Thymus (tissue), 11 donors: ENCODE measurements at regions not wholly inside any gene's neighbourhood (a gene's known extent, or its start where the extent isn't known, plus 50 kb on each side); places are given as distances from the start of the nearest gene placed in this dataset.

Experiments
- DNase-seq, 9 donors: peaks; one replicate each; pipeline ENCODE4 v3.0.0-alpha.2; 2013; ENCODE audit warnings: low spot score in 9 of 9, low read depth in 6 of 9, missing footprints in 1 of 9
- H3K27ac ChIP-seq, 2 donors: one replicate each; pipeline ENCODE4 v1.5.1; 2013; ENCODE audit warnings: control low read depth in 1 of 2, low read depth in 1 of 2, low read length in 1 of 2, mild to moderate bottlenecking in 1 of 2, moderate library complexity in 1 of 2
- H3K27me3 ChIP-seq, 2 donors: one replicate each; pipeline ENCODE4 v1.5.1; 2013; ENCODE audit warnings: low read length in 1 of 2; ENCODE audit not compliant: control insufficient read depth in 2 of 2, insufficient read depth in 1 of 2
- H3K36me3 ChIP-seq, 2 donors: one replicate each; pipeline ENCODE4 v1.5.1; 2013; ENCODE audit warnings: low read length in 1 of 2, mild to moderate bottlenecking in 1 of 2, moderate library complexity in 1 of 2; ENCODE audit not compliant: control insufficient read depth in 2 of 2, insufficient read depth in 2 of 2
- H3K4me1 ChIP-seq, 2 donors: one replicate each; pipeline ENCODE4 v1.5.1; 2013; ENCODE audit warnings: low read length in 2 of 2; ENCODE audit not compliant: control insufficient read depth in 2 of 2, insufficient read depth in 2 of 2
- H3K4me3 ChIP-seq, 2 donors: one replicate each; pipeline ENCODE4 v1.5.1; 2013; ENCODE audit warnings: low read length in 2 of 2, control low read depth in 1 of 2, mild to moderate bottlenecking in 1 of 2
- H3K9me3 ChIP-seq, 2 donors: one replicate each; pipeline ENCODE4 v1.5.1; 2013; ENCODE audit warnings: low read length in 1 of 2, mild to moderate bottlenecking in 1 of 2; ENCODE audit not compliant: control insufficient read depth in 2 of 2, insufficient read depth in 1 of 2
- WGBS: extraction: QIAGEN DNeasy Blood & Tissue Kit; methylation state at CpG from one replicate; pipeline ENCODE4 v1.1.7; 2013; 5-methylcytosine and 5-hydroxymethylcytosine counted together
- donor health status: healthy.

DNA sequence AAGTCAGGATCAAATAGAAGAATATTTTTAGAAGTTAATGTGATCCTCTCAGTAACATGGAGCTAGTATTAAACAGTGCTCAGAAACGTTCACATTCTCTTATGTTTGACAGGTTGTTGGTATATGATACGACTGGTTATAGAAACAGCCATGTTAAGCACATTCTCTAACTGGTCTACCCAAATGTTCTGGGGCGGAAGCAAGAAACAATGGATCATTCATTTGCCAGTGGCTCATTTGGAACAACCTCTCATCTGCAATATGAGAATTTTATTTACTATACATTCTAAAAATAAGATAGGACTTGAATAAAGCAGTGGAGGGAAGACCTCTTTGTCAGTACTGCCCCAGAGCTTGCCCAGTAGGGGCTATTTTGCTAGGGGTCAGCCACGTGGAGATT, 167.1 kb upstream of the FAM98A start:
- Histone ChIP-seq H3K27ac (no peak overlapping the region), H3K36me3 (no peaks in the 10 kb centered on the region), H3K4me3 (no peak overlapping the region), H3K9me3 (peaks cover 0 to 6% of the 10 kb centered on the region in 2 donors), H3K4me1 (no peaks in the 10 kb centered on the region), H3K27me3 (no peaks in the 10 kb centered on the region)
- WGBS = 87% methylated on average over 4 of the region's 4 CpGs
- DNase-seq = no peak

DNA sequence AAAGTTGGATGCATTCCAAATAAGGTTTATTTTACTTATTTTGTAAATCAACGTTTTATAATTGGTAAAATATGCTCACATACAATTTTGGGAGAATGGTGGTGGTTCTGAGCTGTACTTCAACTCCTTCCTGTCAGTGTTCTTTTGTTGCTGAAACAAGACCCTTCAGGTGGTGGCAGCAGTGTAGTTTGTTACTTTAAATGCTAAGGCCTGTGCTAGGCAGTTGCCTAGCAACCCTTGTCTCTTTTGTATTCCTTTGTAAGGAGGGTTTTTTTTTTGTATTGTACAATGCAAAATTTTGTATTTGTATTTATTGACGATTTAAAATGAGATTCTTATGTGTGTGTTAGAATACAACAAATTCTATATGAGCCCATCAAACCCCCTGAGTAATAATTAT, 166.0 kb upstream of the FAM98A start:
- Histone ChIP-seq H3K4me1 (no peaks in the 10 kb centered on the region), H3K9me3 (peaks cover 0 to 6% of the 10 kb centered on the region in 2 donors), H3K27me3 (no peaks in the 10 kb centered on the region), H3K36me3 (no peaks in the 10 kb centered on the region), H3K4me3 (no peak overlapping the region), H3K27ac (no peak overlapping the region)
- no peak for DNase-seq
- WGBS = 44% methylated on average over 2 of the region's 2 CpGs

DNA sequence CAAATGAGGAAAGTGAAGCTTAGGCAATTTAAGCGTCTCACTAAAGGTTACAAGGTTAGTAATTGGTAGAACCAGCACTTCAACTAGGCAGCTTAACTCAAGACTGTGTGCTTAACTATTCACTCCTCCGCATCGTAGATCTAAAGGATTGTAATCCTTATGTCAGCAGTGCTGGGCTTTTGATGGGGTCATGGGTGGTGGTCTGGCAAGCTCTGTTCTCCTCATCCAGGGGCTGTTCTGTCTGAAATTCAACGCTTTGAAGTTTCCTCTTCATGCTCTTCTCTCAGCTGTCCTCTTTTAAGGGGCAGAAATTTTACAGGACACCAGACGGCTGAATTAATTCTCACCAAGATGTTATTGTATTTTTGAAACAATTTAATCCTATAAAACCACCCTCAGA, 165.5 kb upstream of the FAM98A start:
- Histone ChIP-seq H3K27ac (no peak overlapping the region), H3K27me3 (no peaks in the 10 kb centered on the region), H3K4me1 (no peaks in the 10 kb centered on the region), H3K36me3 (no peaks in the 10 kb centered on the region), H3K9me3 (peaks cover 0 to 6% of the 10 kb centered on the region in 2 donors), H3K4me3 (no peak overlapping the region)
- no peak for DNase-seq
- WGBS = 94% methylated on average over 5 of the region's 5 CpGs

GRCh38 chr2:33763671-33764310, 164.7 kb upstream of the FAM98A start:
- no peaks in the 10 kb centered on the region for H3K36me3 ChIP-seq
- H3K4me3 ChIP-seq = no peak overlapping the region
- 91% methylated on average over 6 of the region's 6 CpGs for whole genome bisulfite sequencing
- no peaks in the 10 kb centered on the region for H3K4me1 ChIP-seq
- H3K27ac ChIP-seq = no peak overlapping the region
- DNase-seq = no peak
- peaks cover 0 to 6% of the 10 kb centered on the region in 2 donors for H3K9me3 ChIP-seq
- H3K27me3 ChIP-seq = no peaks in the 10 kb centered on the region

DNA sequence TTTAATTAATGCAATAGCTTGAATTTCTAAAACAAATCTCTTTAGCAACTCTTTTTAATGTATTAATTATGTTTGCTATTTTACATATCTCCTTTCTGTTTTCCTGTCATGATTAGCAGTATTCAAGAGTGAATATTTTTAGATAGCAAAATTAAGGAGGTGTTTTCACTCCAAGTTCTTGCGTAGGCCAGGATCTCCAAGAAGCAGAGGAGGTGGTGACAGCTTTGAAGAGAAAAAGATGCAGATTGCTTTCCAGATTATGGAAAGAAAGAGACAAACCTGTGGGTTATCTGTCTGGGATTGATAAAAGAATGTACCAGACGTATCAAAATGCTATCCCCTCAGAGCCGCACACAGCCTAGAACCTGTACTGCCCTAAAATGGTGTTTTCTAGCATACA, 163.5 kb upstream of the FAM98A start:
- Histone ChIP-seq H3K27me3 (no peaks in the 10 kb centered on the region), H3K36me3 (no peaks in the 10 kb centered on the region), H3K4me3 (no peak overlapping the region), H3K4me1 (no peaks in the 10 kb centered on the region), H3K27ac (no peak overlapping the region), H3K9me3 (peaks cover 0 to 6% of the 10 kb centered on the region in 2 donors)
- WGBS = 92% methylated on average over 3 of the region's 3 CpGs
- no peak for DNase-seq

DNA sequence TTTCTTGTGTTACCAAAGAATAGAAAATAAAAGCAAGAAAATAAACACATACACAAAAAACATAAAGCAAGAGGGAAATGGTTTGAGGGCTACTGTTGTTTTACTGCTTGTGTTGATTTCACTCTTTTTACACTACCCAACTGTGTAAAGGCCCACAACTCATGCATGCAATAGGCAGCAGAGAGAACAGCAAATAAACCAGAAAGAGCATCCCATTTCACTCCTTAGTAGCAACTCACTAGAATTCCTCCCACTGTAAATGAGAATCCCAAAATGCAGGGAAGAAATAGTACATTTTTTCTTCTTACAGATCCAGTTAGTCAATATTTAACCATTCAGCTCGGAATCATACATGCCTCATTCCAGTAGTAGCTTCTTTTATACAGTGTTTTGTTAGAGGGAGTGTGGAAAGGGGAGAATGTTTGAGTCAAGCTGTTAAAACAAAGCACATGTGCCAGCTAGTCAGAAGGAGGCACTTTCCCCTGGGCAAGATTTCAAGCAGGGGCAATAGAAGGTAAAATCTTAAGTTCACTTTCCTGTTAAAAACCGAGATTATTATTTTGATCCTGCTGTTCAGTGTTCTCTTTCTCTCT, 147.2 kb upstream of the FAM98A start:
- WGBS = 42% methylated on average over 2 of the region's 2 CpGs
- Histone ChIP-seq H3K27ac (no peak overlapping the region), H3K36me3 (no peaks in the 10 kb centered on the region), H3K27me3 (no peaks in the 10 kb centered on the region), H3K4me3 (no peak overlapping the region), H3K9me3 (peaks cover 0 to 2% of the 10 kb centered on the region in 2 donors), H3K4me1 (no peaks in the 10 kb centered on the region)
- no peak for DNase-seq

- Histone ChIP-seq H3K9me3 (no peaks in the 10 kb centered on the region), H3K4me3 (no peak overlapping the region), H3K27ac (no peak overlapping the region), H3K4me1 (no peaks in the 10 kb centered on the region), H3K36me3 (no peaks in the 10 kb centered on the region), H3K27me3 (no peaks in the 10 kb centered on the region)
- DNase-seq = no peak
- WGBS = 93% methylated on average over 1 of the region's 1 CpG
These were observed 136.0 kb upstream of the FAM98A start for GRCh38 chr2:33735096-33735495.

DNA sequence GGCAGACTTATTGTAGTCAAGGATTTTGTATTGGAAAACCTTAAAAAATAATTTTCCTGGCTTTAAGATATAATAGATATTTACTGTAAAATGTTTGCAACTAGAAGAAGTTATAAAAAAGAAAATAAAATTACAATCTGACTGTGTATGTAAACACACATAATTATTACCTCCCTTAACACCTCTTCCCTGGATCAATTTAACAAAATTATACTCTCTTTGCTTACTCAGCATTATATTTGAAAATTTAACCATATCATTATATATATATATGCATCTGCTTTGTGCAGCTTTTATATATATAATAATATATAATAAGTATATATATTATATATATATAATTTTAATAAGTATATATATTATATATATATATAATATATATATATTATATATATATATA, 131.7 kb upstream of the FAM98A start:
- H3K27ac ChIP-seq = no peak overlapping the region

DNA sequence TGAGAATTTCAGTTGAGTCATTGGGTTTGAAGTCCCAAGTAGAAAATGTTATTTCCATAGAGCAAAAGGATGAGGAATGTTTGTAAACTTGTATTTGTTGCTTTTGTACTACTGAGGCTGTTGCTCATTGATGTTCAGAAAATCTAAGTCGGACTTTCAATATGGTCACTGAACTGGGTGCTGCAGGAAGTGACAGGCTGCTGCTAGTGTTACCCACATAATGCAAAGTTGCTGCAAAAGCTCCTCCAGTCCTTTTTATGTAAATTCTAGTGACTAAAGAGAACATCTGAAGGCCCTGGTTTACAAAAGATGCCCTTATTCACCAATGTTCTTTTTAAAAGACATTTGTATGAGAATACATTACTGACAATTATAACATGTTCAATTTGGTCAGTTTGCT, 131.1 kb upstream of the FAM98A start:
- Histone ChIP-seq H3K27me3 (no peaks in the 10 kb centered on the region), H3K4me3 (no peak overlapping the region), H3K9me3 (peaks cover 0 to 13% of the 10 kb centered on the region in 2 donors), H3K36me3 (no peaks in the 10 kb centered on the region), H3K27ac (no peak overlapping the region), H3K4me1 (no peaks in the 10 kb centered on the region)
- WGBS = 92% methylated on average over 1 of the region's 1 CpG
- no peak for DNase-seq

More for the DNA sequence above, 131.7 kb upstream of the FAM98A start:
- Histone ChIP-seq H3K36me3 (no peaks in the 10 kb centered on the region), H3K4me3 (no peak overlapping the region), H3K9me3 (peaks cover 0 to 13% of the 10 kb centered on the region in 2 donors), H3K27me3 (no peaks in the 10 kb centered on the region), H3K4me1 (no peaks in the 10 kb centered on the region)
- DNase-seq = no peak
